G401 (cell line): ENCODE measurements at regions not wholly inside any gene's neighbourhood (a gene's known extent, or its start where the extent isn't known, plus 50 kb on each side); places are given as distances from the start of the nearest gene placed in this dataset.
"Not testable (repeated sequence)": the region's sequence is repeated elsewhere in the genome, so short reads cannot be mapped to it uniquely, and the experiment has no call there.

ENCODE experiments used
- DNase-seq: peaks from one replicate; pipeline ENCODE4 v3.0.0-alpha.2; 2015; ENCODE audit warnings: low spot score
- in situ Hi-C: cut with HindIII; loops from 2 replicates; pipeline ENCODE4 v1.10.0; 2016; ENCODE audit warnings: low sequenced_read_pairs, mixed read lengths

DNA sequence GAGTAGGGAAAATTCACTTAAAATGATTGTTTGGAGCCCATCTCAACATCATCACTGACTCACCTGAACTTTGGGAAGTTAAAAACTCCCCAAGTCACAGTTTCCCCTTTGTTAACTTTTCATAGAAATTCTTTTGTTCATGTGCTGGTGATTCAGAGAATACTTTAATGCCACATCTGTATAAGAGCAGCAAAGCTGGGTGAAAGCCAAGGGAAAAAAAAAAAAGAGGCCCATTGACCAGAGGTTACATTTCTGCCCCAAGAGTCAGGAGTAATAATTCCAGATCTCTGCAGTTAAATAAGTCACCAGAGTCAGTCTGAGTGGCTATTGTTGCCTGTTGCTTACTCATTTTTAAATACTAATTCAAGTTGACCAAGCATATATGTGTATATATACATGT is 136.4 kb upstream of the LGR5 start:
- DNase-seq = no peak
- in situ Hi-C loops = no loop called here

DNA sequence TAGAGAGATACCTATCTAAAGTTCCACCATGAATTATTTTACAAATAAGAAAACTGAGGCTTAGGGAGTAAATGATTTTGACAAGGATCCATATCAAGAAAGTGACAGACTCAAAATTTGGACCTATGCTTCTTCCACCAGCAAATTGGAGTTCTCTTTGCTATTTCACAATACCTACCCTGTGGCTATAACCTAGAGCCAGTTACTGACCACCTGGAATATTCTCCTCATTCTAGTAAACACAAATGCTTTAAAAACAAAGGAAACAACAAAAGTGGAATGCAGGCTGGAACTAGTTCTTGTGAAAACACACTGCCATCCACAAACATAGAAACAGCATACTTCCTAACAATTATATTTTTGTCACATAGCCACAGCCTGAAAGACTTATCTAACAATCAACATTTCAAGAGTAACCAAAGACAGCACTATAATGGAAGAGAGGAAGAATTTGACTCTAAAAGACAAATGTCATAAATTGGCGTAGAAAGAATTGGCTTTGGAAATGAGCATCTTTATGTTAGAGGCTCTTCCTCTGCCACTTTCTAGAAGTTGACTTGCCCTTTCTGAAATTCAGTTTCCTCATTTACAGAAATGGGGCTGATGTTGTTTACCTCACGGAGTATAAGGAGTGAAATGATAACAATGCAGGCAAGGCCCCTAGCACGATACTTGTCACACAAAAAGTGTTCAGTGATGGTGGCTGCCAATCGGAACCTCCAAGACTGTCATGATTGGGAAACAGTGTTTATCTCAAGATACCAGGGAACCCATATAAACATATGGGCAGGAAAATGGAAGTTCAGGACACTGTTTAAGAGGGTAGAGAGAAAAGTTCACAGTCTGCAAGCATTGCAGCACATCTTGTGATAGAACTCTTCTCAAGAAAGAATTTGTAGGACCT is 138.6 kb upstream of the LGR5 start:
- in situ Hi-C loops = no loop called here
- no peak for DNase-seq

DNA sequence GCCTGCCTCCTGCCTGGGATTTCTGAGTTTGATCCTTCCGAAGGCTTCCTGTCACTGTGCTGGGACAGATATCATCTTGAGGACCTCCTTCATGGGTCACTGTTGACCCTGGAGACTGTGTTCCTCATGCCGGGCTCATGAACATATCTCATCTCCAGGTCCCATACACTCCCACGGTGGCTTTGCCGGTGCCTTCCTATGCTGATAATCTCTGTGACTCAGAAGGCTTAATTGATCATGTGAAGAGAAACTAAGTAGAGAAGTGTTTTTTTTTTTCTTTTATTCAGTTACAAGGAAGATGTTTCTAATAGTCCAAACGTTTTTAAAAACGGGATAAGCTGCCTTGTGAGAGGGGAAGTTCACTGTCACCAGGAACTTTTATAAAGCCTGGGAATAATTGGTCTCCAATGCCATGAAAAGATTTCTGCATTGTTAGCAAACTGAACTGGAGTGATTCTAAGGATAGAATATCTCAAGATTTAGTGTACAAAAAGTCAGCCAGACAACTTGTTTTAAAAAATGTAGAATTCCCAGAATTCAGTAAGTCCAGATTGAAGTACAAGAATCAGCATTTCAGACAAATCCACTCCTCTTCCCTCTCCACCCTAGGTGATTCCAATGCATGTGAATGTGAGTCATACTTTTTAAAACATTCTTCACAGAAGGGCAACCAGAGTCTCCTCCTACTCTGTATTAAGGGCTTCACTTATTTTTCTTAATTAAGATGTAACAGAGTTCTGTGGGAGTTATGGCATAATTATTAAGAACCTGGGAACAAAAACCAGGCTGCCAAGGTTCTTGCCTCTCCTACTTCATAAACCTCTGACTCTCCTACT is 139.8 kb upstream of the LGR5 start:
- DNase-seq = no peak
- in situ Hi-C loops = no loop called here

DNA sequence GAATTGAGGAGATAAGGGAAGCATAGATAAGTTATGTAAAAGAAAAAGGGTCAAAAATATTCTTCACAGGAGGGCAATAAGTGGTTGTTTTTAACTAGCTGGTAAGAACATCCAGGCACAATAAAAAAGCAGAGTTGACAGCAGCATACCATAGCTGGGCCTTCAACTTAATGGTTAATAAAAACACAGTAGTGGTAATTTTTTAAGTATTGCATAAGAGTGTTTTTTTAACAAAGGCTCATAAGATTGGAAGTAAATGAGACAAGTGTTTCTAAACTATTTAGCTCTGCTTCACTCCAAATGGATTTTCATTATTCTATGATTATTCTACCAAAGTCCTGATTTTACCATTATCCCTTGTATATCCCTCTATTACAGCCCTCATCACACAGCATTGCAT is 140.1 kb upstream of the TSPAN8 start:
- in situ Hi-C loops = no loop called here
- no peak for DNase-seq

DNA sequence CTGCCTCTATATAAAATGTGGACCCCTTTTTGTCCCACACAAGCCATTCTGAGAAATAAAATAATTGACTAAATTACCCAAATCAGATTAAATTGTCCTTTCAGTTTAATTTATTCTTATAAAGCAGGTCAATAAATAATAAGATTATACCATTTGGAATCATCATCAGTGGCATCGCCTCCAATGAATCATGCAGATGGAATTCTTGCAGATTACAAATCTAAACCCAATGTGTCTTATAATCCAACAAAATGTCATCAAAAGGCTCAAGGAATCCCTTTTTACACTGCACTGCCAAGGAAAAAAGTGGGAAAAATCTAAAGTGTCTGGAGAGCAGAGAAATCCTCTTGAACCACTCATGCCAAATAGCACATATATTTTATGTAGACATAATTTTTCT is 138.2 kb upstream of the TSPAN8 start:
- no peak for DNase-seq
- in situ Hi-C loops = no loop called here

DNA sequence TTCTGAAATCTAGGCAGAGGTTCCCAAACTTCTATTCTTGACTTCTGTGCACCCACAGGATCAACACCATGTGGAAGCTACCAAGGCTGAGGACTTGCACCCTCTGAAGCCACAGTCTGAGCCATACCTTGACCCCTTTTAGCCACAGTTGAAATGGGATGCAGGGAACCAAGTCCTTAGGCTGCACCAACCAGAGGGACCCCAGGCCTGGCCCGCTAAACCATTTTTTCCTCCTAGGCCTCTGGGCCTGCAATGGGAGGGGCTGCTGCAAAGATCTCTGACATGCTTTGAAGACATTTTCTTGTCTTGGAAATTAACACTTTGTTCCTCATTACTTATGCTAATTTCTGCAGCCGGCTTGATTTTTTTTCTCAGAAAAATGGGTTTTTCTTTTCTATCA is 133.9 kb upstream of the TSPAN8 start:
- DNase-seq = no peak
- in situ Hi-C loops = no loop called here

DNA sequence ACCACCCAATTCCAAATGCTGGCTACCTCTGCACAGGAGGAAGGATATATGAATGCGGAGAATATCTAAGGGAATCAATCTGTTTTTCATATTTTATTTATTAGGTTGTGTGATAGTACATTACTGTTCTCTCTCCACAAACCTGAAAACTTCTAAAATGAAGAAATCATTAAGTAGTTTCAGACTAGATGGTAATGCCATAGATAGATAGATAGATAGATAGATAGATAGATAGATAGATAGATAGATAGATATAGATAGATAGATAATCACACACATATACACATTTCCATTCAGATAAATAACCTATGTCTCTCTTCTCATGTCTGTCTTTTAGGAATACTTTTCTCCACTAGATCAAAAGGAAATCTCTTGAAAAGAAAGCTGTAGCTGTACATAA is 126.1 kb upstream of the TSPAN8 start:
- DNase-seq = no peak
- in situ Hi-C loops = no loop called here

DNA sequence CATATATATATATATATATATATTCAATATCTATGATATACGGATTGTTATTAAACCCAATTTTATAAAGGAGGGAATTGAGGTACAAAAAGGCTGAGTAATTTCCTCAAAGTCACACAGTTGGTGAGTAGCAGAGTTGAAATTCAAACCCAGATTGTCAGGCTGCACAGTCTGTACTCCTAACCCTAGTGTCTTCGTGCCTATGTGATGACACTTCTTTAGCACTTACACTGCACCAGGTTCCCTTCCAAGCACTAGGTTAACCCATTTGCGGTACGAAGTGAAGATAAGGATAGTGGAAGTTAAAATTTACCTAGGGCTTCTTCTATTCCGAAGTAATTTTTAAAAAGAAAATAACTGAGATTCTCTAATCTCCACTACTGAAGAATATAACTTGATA is 125.1 kb upstream of the TSPAN8 start:
- in situ Hi-C loops = no loop called here
- no peak for DNase-seq

DNA sequence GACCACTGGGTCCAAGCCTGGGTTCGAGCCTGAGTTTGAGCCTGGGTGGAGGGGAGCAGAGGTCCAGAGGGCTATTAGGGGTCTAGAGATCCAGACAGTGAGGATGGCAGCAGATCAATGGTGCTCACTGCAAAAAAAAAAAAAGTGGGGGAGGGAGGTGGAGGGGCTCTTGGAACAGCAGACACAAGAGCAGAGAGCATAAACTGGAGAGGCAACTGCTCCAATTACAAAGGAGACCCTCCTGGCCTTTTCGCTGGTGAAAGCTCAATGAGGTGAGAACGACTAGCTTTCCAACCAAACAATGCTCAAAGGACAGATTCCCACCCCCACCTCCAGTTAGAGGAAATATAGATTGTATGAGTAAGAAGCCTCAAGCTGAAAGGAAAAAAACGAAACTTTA is 124.2 kb upstream of the TSPAN8 start:
- in situ Hi-C loops = no loop called here

DNA sequence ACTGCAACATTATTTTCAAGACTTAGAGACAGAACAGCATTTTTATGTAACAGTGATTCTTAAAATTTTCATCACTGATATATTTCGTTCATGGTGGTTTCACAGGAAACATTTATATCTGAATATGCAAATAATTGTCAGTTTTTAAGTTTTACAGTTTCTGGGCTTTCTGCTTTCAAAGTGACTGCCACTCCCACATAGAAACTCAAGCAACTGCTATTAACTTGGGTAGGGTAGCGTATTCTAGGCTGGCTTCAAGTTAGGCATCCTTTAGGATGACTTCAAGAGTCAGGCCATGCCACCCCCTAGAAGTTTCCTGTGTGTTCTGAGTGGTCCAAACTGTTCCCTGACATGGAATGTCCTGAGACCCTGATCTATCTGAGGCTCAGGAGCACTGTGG is 123.6 kb upstream of the TSPAN8 start:
- in situ Hi-C loops = no loop called here
- DNase-seq = no peak

More for the DNA sequence above, 124.2 kb upstream of the TSPAN8 start:
- DNase-seq = no peak

DNA sequence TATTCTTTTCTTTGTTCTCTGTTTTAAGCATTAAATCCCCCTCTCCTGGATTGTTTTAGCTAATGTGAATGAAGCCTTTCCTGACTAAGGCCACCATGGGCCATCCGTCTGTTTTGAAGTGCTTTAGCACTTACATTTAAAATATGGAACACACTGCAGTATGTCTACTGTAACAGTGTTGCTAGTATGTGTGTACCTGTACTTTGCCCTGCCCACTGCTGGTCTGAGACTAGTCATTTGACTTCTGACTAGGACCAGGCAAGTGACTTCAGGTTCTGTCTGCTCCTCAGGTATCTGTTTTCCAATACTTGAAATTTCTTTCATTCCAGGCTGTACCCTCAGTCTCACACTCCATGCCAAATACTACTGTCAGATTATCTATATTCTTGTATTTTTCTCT is 120.1 kb upstream of the TSPAN8 start:
- in situ Hi-C loops = no loop called here
- no peak for DNase-seq

DNA sequence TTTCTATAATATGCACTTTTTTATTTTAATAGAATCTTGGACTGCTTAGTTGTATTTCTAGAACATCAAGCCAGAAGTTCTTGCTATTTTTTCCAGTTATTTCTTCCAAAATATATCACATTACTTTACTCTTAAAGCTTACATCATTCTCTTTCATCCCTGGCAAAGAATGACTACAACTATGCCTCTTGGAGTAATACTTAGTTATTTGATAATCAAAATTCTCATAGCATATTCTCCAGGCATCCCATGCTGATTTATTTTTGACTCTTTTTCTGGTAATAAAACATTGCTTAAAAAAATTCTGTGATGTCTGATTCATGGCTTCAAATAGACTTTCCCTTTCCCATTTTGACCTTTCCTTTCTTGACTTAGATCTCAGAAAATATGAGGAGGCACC is 118.7 kb upstream of the TSPAN8 start:
- in situ Hi-C loops = no loop called here
- DNase-seq = no peak

DNA sequence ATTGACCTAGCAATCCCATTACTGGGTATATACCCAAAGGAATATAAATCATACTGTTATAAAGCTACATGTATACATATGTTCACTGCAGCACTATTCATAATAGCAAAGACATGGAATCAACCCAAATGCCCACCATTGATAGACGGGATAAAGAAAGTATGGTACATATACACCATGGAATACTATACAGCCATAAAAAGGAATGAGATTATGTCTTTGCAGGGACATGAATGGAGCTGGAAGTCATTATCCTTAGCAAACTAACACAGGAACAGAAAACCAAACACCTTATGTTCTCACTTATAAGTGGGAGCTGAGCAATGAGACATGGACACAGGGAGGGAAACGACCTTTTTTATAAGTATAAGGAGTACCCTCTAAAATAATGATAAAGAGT is 113.0 kb upstream of the TSPAN8 start:
- in situ Hi-C loops, DNase-seq: not testable (repeated sequence)

DNA sequence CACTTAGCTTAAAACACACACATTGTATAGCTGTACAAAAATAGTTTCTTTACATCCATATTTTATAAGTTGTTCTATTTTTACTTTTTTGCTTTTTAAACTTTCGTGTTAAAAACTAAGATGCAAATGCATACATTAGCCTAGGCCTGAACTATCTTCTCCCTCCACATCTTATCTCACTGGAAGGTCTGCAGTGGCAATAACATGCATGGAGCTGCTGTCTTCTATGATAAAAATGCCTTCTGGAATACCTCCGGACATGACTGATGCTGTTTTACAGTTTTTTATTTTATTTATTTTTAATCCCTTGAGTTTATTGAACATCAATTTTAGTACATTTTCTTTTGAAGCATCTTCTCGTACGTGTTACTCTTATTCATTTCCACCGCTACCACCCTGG is 112.3 kb upstream of the TSPAN8 start:
- in situ Hi-C loops = no loop called here
- no peak for DNase-seq

DNA sequence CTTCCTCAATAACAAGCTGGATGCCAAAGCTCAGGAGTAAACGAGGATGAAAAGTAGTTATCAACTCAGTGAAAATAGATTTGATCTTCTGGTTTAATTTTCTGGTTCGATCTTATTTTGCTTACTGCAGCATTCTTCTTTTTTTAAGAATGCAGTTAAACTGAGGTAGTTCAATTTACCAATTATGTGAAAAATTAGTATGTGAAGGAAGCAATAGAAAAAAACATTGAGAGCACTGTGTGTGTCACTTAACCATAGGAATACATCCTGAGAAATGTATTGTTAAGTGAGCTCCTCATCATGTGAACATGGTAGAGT is 111.4 kb upstream of the TSPAN8 start:
- in situ Hi-C loops = no loop called here
- DNase-seq = no peak

DNA sequence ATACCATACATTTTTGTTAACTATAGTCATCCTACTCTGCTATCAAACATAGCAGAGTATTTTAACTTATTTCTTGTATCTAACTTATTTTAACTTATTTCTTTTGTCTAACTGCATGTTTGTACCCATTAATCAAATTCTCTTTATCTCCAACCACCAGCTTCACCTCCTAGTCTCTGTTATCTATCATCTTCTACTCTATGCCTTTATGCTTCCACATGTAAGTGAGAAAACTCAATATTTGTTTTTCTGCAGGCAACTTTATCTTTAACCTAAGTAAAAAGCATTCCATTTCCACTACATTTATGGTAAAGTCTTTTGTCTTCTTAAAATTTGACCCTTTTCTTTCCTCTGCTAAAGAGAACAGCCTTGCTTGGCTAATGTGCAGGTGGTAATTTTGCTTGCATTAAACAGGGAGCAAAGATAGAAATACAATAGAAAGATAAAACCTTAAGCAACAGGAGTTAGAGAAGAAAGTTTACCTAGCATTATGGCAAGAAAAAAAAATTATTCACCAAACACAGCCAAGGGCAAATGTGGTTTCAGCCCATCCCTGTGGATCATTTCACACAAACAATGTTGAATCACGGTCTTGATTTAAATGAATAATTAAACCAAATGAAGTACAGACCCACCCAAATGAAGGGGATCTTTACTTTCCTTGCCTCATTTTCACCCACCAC is 110.9 kb upstream of the TSPAN8 start:
- in situ Hi-C loops = no loop called here

DNA sequence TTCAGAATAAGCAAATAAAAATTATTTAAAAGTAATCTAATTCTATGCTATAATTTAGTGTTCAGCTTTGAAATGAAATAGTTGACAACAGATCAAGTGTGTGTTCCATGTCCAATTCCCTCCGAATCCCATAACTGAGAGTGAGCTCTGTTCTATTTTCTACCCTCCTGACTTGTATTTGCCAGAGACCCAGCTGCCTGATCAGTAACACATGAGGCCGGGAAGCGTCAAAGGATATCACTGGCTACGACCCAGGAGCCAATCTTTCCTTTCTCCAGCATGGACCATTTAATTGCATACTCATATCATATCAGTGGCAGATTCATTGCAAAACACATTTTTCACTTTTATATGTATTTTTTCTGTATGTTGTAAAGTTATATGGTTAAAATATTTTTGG is 108.8 kb upstream of the TSPAN8 start:
- DNase-seq = no peak

More for the DNA sequence above, 110.9 kb upstream of the TSPAN8 start:
- no peak for DNase-seq

DNA sequence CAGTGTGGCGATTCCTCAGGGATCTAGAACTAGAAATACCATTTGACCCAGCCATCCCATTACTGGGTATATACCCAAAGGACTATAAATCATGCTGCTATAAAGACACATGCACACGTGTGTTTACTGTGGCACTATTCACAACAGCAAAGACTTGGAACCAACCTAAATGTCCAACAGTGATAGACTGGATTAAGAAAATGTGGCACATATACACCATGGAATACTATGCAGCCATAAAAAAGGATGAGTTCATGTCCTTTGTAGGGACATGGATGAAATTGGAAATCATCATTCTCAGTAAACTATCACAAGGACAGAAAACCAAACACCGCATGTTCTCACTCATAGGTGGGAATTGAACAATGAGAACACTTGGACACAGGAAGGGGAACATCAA is 107.9 kb upstream of the TSPAN8 start:
- DNase-seq, in situ Hi-C loops: not testable (repeated sequence)

More for the DNA sequence above, 108.8 kb upstream of the TSPAN8 start:
- in situ Hi-C loops = no loop called here

DNA sequence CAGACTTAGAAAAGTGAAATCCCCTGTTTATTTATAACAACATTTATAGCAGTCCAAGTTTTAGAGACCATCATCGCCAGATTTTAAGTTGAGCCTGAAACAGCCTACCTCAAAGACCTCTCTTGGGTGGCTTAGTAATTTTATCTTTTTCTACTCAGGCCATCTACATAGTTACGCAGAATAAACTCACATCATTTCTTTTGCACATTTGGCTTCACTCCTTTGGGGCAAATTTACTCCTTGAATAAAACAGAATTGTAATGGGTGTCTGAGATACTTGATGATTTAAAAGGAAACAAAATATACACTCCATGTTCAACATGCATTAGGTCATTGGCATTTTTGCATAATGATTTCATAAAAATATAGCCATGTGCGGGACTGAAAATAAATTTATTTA is 104.7 kb upstream of the TSPAN8 start:
- in situ Hi-C loops = no loop called here
- no peak for DNase-seq

DNA sequence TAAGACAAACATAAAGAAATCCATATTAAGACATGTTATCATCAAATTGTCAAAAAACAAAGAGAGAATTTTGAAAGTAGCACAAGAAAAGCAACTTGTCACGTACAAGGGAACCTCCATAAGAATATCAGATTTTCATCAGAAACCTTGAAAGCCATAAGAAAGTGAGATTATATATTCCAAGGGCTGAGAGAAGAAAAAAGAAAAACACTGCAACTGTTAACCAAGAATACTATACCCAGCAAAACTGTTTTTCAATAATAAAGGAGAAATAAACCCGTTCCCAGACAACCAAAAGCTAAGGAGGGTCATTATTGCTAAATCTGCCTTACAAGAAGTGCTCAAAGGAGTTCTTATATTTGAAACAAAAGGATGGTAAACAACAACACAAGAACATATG is 94.7 kb upstream of the TSPAN8 start:
- in situ Hi-C loops = no loop called here

More for the DNA sequence above, 94.7 kb upstream of the TSPAN8 start:
- DNase-seq = no peak
